Panc1 (cell line): ENCODE measurements at regions not wholly inside any gene's neighbourhood (a gene's known extent, or its start where the extent isn't known, plus 50 kb on each side); places are given as distances from the start of the nearest gene placed in this dataset.

Experiments
- ATAC-seq: fragments of 200-7000 bp; cut with Tn5 transposase; 2 replicates; pipeline ENCODE4 v1.9.1; 2020; ENCODE audit warnings: mild to moderate bottlenecking, moderate library complexity
- BruUV-seq: library from RNA; stranded (reverse); fragments of 400-500 nt; replicated peaks from 2 replicates; lab custom pipeline; 2021; lab: Mats Ljungman, UMichigan
- CTCF ChIA-PET: fragments of 300-600 bp; sonication (Branson Sonifier 250); formaldehyde crosslinking; loops from one replicate; lab custom pipeline; 2022; ENCODE audit warnings: antibody characterized with exemption; lab: Charles Lee
- POLR2A ChIA-PET: fragments of 300-600 bp; sonication (Branson Sonifier 250); formaldehyde crosslinking; loops from one replicate; lab custom pipeline; 2022; ENCODE audit warnings: antibody characterized with exemption; lab: Charles Lee
- DNase-seq: peaks from one replicate; pipeline ENCODE4 v3.0.0-alpha.2; 2010; ENCODE audit warnings: low read depth, low spot score
- H3K27ac ChIP-seq: 2 replicates; pipeline ENCODE4 v1.5.1; 2011; ENCODE audit warnings: mild to moderate bottlenecking, low read length, inconsistent platforms
- H3K27me3 ChIP-seq: fragments of 200-500 bp; sonication (Bioruptor generic); 2 replicates; pipeline ENCODE4 v1.6.0; 2014; ENCODE audit warnings: low read length, inconsistent platforms; ENCODE audit not compliant: control insufficient read depth, insufficient read depth
- H3K36me3 ChIP-seq: fragments of 200-500 bp; sonication (Bioruptor generic); 2 replicates; pipeline ENCODE4 v1.5.1; 2014; ENCODE audit warnings: inconsistent platforms, mild to moderate bottlenecking, low read length, moderate library complexity; ENCODE audit not compliant: control insufficient read depth, insufficient read depth
- H3K4me1 ChIP-seq: 2 replicates; pipeline ENCODE4 v1.5.1; 2011; ENCODE audit warnings: inconsistent platforms, mild to moderate bottlenecking, low read length, moderate library complexity; ENCODE audit not compliant: control insufficient read depth, insufficient read depth
- H3K4me3 ChIP-seq, 2 experiments: 2 replicates each; pipeline ENCODE4 v1.5.1; 2011 to 2012; ENCODE audit warnings: low read depth in 2 of 2, low read length in 2 of 2, mild to moderate bottlenecking in 2 of 2, inconsistent platforms in 1 of 2, moderate library complexity in 1 of 2
- H3K9me3 ChIP-seq: fragments of 200-500 bp; sonication (Bioruptor generic); 2 replicates; pipeline ENCODE4 v1.5.1; 2014; ENCODE audit warnings: low read depth, mild to moderate bottlenecking, inconsistent platforms, low read length, moderate library complexity; ENCODE audit not compliant: control insufficient read depth, insufficient read depth
- POLR2AphosphoS5 ChIP-seq: IDR thresholded peaks from 2 replicates; pipeline ENCODE4 v1.6.1; 2012; ENCODE audit warnings: mild to moderate bottlenecking, low read depth, low read length, moderate library complexity
- SIN3A ChIP-seq: IDR thresholded peaks from 2 replicates; pipeline ENCODE4 v1.6.1; 2012; ENCODE audit warnings: low read depth, mild to moderate bottlenecking, low read length, moderate library complexity, borderline replicate concordance; ENCODE audit not compliant: insufficient read depth
- TCF7L2 ChIP-seq: IDR thresholded peaks from 2 replicates; pipeline ENCODE4 v1.6.1; 2011; ENCODE audit warnings: mild to moderate bottlenecking, low read depth, low read length, inconsistent platforms
- in situ Hi-C: cut with HindIII; loops from 2 replicates; pipeline ENCODE4 v1.10.0; 2016; ENCODE audit warnings: low sequenced_read_pairs, low pct_unique_long_range_greater_than_20kb
- intact Hi-C: fragments of 100-400 bp; cut with micrococcal nuclease; formaldehyde crosslinking; loops from one replicate; pipeline ENCODE4 v1.10.0; 2022; ENCODE audit not compliant: unreplicated experiment
- TF ChIP-seq, protein P1 (sequence below): fragments of 450-650 bp; IDR thresholded peaks from 2 replicates; pipeline ENCODE4 v1.5.1; 2017; ENCODE audit warnings: mild to moderate bottlenecking
- TF ChIP-seq, protein P2 (sequence below), 2 experiments: IDR thresholded peaks; 2 replicates each; pipeline ENCODE4 v1.6.1; 2011 to 2012; ENCODE audit warnings: low read depth in 2 of 2, control low read depth in 1 of 2, low read length in 1 of 2, mild to moderate bottlenecking in 1 of 2, moderate library complexity in 1 of 2; ENCODE audit not compliant: insufficient read depth in 1 of 2

DNA sequence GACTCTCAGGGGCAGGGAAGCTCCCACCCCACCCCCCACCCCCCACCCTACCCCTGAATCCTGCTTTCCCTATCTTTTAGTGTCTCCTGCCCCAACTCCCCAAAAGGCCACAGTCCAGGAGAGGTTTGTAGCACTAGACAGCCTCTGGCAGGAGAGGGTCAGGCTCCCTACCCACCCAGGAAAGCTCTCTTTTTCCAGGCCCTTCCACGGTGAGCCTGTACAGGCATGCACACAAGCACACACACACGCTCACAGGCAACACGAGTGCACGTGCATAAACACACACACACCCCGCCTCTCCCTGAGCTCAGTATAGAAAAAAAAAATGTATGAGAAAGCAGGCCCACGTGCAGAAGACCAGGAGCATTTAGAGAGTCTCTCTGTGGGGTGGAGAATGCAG, 414.0 kb downstream of the MN1 start:
- TF ChIP-seq POLR2AphosphoS5 (no peak), TCF7L2 (no peak), SIN3A (no peak)
- TF ChIP-seq, protein P1, sequence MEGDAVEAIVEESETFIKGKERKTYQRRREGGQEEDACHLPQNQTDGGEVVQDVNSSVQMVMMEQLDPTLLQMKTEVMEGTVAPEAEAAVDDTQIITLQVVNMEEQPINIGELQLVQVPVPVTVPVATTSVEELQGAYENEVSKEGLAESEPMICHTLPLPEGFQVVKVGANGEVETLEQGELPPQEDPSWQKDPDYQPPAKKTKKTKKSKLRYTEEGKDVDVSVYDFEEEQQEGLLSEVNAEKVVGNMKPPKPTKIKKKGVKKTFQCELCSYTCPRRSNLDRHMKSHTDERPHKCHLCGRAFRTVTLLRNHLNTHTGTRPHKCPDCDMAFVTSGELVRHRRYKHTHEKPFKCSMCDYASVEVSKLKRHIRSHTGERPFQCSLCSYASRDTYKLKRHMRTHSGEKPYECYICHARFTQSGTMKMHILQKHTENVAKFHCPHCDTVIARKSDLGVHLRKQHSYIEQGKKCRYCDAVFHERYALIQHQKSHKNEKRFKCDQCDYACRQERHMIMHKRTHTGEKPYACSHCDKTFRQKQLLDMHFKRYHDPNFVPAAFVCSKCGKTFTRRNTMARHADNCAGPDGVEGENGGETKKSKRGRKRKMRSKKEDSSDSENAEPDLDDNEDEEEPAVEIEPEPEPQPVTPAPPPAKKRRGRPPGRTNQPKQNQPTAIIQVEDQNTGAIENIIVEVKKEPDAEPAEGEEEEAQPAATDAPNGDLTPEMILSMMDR, result no peak
- TF ChIP-seq, protein P2, sequence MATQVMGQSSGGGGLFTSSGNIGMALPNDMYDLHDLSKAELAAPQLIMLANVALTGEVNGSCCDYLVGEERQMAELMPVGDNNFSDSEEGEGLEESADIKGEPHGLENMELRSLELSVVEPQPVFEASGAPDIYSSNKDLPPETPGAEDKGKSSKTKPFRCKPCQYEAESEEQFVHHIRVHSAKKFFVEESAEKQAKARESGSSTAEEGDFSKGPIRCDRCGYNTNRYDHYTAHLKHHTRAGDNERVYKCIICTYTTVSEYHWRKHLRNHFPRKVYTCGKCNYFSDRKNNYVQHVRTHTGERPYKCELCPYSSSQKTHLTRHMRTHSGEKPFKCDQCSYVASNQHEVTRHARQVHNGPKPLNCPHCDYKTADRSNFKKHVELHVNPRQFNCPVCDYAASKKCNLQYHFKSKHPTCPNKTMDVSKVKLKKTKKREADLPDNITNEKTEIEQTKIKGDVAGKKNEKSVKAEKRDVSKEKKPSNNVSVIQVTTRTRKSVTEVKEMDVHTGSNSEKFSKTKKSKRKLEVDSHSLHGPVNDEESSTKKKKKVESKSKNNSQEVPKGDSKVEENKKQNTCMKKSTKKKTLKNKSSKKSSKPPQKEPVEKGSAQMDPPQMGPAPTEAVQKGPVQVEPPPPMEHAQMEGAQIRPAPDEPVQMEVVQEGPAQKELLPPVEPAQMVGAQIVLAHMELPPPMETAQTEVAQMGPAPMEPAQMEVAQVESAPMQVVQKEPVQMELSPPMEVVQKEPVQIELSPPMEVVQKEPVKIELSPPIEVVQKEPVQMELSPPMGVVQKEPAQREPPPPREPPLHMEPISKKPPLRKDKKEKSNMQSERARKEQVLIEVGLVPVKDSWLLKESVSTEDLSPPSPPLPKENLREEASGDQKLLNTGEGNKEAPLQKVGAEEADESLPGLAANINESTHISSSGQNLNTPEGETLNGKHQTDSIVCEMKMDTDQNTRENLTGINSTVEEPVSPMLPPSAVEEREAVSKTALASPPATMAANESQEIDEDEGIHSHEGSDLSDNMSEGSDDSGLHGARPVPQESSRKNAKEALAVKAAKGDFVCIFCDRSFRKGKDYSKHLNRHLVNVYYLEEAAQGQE (IDR thresholded peaks at IDR 0.05; ENCODE audit: insufficient read depth in 1 of 2, low read depth in 2 of 2, low read length in 1 of 2), result no peak
- POLR2A ChIA-PET, result no interaction called here
- DNase-seq (no peak), ATAC-seq (no peak)
- Histone ChIP-seq H3K27me3 (no peaks in the 10 kb centered on the region; the same call in 1 of the 2 replicates), H3K27ac (no peak overlapping the region), H3K36me3 (no peaks in the 10 kb centered on the region), H3K4me1 (no peaks in the 10 kb centered on the region), H3K4me3 (no peak overlapping the region), H3K9me3 (no peaks in the 10 kb centered on the region)
- CTCF ChIA-PET, result no interaction called here
- in situ Hi-C loops (no loop called here), intact Hi-C loops (no loop called here)
- no TSS peak for BruUV-seq

- TF ChIP-seq, protein P1, result no peak
- TF ChIP-seq, protein P2 (IDR thresholded peaks at IDR 0.05; ENCODE audit: insufficient read depth in 1 of 2, low read depth in 2 of 2, low read length in 1 of 2), result no peak
- TF ChIP-seq SIN3A (no peak), TCF7L2 (no peak), POLR2AphosphoS5 (no peak)
- Histone ChIP-seq H3K36me3 (no peaks in the 10 kb centered on the region), H3K27me3 (no peaks in the 10 kb centered on the region; the same call in 1 of the 2 replicates)
Observed at GRCh38 chr22:27388090-27388600, 413.4 kb downstream of the MN1 start.

More at GRCh38 chr22:27388090-27388600, 413.4 kb downstream of the MN1 start:
- BruUV-seq, result no TSS peak
- H3K27ac ChIP-seq, result no peak overlapping the region
- H3K4me1 ChIP-seq, result no peaks in the 10 kb centered on the region
- DNase-seq, result no peak
- in situ Hi-C loops, result no loop called here
- no peak overlapping the region for H3K4me3 ChIP-seq
- intact Hi-C loops, result no loop called here
- POLR2A ChIA-PET, result no interaction called here
- CTCF ChIA-PET, result no interaction called here
- H3K9me3 ChIP-seq, result no peaks in the 10 kb centered on the region
- no peak for ATAC-seq
